GOT3 (cell line): ENCODE measurements at regions not wholly inside any gene's neighbourhood (a gene's known extent, or its start where the extent isn't known, plus 50 kb on each side); places are given as distances from the start of the nearest gene placed in this dataset.
"Not testable (repeated sequence)": the region's sequence is repeated elsewhere in the genome, so short reads cannot be mapped to it uniquely, and the experiment has no call there.

Source experiments
- DNase-seq: peaks from one replicate; lab custom pipeline; 2025; ENCODE audit warnings: mixed read lengths; lab: John Stamatoyannopoulos, UW

DNA sequence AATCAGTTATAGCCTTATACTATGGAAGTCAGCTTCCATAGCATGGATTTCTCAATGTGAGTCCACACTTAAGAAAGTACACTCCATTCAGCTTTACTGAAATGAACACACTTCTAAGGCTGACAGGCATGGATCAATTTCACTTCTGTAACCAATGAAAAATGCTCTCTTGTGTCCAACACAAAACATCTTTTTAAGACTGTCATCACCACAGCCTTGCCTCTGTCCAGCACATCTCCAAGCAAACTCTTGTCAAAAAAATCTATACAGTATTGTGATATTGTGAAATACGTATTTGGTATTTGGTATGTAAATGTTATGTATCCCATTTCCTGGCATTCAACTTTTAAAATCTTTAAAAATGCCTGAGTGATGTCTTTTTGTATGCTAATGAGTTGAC, 208.7 kb downstream of the RAP2B start:
- no peak for DNase-seq

DNA sequence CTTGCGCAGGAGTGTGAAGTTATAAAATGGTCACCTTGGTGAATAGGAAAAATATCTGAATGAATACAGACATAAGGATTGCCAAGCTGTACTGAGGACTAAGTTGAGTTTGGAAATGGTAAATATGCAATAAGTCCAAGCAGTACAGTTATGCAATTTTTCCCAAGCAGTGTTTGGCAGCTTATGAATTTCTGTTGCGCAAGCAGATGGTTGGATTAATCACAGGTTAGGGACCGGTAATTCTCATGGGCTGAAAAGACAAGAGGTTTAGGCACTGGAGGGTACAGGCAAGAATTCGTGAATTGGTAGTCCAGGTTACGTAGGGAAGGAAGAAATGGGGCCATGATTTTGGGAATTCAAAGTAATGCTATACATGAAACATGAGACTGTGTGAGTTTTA, 210.3 kb downstream of the RAP2B start:
- no peak for DNase-seq

DNA sequence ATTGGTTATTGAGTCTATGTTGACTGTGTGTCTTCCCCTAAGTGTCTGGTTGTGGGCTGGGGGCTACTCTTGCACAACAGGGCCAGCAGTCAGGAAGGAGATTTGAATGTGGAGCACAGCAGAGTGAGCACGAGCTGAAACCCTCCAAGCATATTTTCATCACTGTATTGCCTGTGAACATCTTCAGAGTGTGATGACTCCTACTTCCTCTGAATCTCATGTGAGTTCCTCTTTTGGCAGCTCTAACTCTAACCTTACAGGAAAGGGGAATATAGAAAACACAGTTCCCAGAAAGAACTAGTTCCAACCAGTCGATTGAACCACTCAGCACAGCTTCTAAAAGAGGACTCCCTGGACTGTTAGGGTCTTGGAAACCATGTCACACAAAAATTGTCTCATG, 211.6 kb downstream of the RAP2B start:
- DNase-seq: no peak

DNA sequence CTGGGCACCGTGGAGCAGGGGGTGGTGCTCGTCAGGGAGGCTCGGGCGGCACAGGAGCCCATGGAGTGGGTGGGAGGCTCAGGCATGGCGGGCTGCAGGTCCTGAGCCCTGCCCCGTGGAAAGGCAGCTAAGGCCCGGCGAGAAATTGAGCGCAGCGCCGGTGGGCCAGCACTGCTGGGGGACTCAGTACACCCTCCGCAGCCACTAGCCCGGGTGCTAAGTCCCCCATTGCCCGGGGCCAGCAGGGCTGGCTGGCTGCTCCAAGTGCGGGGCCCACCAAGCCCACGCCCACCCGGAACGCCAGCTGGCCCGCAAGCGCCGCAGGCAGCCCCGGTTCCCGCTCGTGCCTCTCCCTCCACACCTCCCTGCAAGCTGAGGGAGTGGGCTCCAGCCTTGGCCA, 216.3 kb downstream of the RAP2B start:
- not testable (repeated sequence) for DNase-seq

DNA sequence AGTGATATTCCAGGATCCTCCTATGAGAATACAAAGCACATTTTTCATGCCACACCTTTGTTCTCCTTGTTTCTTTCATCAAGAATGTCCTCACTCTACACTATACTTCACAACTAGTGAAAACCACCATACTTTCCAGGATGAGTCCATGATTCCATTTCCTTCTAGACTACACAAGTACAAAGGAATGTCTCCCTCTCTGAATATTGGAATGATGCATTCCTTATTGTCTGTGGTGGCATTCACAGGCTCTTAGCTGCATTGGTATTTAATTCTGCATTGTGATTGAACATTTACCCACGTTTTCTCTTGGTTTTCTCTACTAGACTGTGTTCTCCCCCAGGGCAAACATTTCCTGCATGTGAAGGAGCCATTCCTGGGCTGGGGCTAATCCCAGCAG, 217.5 kb downstream of the RAP2B start:
- no peak for DNase-seq

DNA sequence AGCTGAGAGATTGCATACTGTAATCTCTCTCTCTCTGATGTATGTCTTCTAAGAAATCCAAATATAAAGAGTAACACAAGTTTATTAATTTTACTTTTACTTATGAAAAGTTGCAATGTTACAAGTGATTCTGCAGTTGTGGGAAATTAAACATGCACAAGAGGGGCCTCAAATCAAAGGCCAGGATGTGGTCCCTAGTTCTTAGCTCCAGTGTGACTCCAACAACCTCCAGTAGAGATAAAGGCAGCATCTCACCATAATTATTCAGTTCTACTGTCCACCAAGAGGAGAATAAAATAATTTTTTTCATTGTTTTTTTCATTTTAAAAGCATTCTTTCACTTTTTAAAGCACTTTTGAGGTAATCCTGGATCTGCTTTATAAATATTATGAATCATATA, 223.3 kb downstream of the RAP2B start:
- no peak for DNase-seq

DNA sequence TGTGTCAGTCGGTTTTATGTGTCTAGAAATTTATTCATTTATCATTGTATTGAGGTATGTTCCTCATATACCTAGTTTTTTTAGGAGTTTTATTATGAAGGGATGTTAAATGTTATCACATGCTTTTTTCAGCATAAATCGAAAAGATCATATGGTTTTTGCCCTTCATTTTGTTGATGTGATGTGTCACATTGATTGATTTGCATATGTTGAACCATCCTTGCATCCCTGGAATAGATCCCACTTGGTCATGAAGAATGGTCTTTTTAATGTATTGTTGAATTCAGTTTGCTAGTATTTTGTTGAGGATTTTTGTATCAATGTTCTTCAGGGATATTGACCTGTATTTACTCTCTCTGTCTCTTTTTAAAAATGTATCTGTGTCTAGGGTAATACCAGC, 230.3 kb downstream of the RAP2B start:
- DNase-seq: no peak

DNA sequence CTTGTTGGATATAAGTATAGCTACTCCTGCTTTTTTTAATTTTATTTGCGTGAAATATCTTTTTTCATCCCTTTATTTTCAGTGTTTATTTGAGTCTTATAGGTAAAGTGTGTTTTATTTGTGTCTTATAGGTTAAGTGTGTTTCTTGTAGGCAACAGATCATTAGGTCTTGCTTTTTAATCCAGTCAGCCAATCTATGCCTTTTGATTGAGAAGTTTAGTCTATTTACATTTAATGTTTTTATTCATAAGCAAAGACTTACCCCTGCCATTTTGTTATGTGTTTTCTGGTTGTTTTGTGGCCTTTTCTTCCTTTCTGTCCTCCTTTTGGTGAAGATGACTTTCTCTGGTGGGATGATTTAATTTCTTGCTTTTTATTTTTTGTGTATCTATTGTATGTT, 232.0 kb downstream of the RAP2B start:
- no peak for DNase-seq

DNA sequence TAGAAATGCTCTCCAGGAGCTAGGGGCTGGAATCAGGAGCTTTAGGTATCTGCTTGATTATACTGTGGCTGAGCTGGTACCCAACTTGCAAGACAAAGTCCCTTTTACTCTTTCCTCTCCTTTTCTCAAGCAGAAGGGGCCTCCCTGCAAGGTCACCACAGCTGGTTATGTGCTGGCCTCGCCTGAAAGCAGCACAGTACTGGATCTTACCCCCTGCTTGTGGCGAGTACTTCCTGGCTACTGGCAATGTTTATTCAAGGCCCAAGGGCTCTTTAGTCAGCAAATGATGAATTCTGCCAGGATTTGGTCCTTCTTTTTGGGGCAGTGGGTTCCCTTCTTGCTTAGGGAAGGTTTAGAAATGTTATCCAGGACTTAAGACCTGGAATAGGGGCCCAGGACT, 234.6 kb downstream of the RAP2B start:
- DNase-seq: no peak

DNA sequence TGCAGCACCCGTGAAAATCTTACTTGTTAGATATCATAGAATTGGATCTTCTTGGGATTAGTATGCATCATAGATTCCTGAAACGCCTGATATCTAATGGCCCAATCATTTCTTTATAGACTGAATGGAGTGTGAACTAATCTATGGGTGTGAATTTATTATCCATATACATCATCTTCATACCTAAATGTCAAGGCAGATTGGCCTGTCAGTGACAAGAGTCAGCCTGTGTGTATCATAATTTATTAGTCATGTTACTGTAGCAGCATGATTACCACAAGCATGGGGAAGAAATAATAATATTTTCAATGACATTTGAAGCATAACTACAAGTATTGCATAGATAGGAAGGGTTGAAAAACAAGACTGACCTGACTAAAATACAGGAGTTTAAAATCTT, 235.8 kb downstream of the RAP2B start:
- DNase-seq: no peak

DNA sequence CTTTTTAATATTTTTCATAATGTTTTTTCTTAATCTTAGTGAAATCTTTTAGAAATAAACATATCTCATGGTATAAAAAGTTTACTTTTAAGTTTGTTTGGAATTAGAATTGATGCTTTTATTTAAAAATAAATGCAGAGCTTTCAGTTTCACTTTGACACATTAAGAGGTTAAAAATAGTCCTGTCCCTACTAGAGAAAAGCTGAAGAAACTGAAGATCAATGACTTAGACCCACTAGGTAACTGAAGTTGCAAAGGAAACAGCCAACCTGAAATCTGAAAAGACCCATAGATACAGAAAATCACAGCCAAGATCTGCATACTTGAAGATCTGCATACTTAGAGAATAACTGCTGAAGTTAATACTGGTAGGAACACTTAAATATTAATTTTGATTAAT, 237.6 kb downstream of the RAP2B start:
- no peak for DNase-seq

DNA sequence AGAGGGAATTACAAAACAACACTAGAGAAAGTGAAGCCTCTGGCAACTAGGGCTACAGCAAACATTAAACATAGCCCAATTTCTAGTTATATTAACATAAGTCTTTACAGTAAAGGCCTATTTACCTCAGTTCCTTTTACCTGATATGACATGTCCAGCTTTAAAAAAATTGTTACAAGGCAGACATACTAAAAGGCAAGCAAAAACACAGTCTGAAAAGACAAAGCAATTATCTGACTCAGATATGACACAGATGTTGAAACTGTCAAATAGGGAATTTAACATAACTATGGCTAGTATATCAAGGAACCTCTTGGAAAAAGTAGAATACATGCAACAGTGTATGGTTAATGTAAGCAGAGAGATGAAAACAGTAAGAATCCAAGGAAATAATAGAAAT, 238.6 kb downstream of the RAP2B start:
- DNase-seq: no peak

DNA sequence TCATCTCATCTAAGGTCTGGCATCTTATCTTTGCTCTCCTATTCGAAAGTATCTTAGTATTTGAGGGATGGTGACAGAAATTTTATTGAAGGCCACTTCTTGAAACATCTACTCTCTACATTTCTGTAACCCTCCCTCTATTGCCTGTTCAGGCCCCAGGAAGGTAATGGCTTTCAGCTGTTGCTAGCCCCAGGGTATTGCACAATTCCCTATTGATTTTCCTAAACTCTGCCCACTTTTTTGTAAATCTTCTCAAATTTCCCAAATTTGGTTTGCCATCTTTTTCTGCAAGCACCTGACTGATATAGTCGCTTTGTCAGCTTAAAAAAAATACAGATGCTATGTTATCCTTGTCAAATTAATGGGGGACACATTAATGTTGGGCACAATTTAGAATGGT, 242.1 kb downstream of the RAP2B start:
- DNase-seq: no peak

DNA sequence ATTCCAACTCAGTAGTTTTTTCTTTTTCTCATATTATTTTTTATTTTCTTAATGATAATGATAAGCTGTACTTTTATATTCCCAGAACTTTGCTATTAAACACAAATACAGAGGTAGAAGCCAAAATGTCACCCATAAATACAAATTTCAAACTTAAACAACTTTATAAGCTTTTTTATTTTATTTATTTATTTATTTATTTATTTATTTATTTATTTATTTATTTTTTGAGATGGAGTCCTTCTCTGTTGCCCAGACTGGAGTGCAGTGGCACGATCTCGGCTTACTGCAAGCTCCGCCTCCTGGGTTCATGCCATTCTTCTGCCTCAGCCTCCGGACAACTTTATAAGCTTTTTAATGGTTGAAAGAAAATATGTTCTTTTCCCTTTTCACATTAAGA, 243.3 kb downstream of the RAP2B start:
- not testable (repeated sequence) for DNase-seq

DNA sequence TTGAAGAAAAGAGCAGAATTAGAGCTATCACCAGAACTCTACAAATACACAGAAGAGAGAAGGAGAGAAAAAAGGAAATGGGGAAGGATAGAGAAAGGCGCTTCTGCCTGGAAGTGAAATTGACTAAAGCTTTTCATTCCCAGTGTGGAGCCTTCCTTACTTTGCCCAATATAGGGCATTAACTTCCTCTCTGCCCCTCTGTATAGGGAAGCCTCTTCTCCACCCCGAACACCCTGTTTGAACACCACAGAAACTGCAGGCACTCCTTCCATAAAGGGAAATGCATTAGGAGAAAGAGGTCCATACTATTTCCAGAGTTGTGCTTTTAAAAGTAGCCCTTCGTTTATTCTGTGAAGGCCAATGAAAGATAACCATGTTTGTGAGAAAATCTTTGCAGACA, 248.5 kb downstream of the RAP2B start:
- no peak for DNase-seq

DNA sequence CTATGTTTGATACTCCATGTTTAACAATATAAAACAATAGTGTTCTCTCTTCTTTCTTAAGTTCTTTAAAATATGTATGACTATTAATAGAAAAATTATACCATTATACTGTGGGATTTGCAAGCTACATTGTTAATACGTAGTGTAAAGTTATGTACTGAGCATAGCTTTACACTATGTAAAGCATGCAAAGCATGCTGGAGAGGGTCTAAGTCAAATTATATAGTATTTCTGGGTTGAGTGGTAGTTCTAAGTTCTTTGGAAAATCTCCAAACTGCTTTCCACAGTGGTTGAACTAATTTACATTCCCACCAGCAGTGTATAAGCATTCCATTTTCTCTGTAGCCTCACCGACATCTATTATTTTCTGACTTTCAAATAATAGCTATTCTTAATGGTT, 253.0 kb downstream of the RAP2B start:
- DNase-seq: no peak

DNA sequence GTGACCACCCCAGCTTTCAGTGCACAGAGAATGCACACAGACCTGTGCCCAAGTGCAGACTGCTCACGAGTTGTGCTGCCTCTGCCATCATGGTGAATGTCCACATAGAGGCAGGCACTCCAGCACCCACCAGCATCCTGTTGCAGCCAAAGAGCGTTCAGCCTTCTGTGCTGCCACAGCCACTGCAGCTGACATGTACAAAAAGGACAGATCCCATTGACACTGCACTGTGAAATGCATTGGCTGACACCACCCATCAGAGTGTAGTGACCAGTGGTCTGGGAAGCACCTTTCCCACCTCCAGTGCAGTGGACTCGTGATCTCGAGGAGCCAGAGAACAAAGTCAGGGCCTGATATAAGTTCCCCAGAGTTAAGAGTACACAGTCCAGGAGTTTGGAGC, 260.3 kb downstream of the RAP2B start:
- no peak for DNase-seq

DNA sequence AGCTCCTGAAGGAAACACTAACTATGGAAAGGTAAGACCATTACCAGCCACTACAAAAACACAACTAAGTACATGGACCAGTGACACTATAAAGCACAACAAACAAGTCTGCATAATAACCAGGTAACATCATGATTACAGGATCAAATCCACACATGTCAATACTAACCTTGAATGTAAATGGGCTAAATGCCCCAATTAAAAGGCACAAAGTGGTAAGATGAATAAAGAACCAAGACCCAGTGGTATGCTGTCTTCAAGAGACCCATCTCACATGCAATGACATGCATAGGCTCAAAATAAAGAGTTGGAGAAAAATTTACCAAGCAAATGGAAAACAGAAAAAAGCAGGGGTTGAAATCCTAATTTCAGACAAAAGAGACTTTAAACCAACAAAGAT, 261.8 kb downstream of the RAP2B start:
- not testable (repeated sequence) for DNase-seq

DNA sequence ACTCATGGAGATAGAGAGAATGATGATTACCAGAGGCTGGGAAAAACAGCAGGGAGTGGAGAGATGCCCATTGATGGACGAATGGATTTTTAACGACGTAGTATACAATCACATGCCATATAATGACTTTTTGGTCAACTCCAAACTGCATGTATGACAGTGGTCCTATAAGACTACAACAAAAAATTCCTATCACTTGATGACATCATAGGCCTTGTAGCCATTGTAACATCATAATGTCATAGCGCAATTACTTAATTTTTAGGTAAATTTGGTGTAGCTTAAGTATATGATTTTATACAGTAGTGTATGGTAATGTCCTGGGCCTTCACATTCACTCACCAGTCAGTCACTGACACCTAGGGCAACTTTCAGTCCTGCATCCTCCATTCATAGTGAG, 264.3 kb downstream of the RAP2B start:
- no peak for DNase-seq

DNA sequence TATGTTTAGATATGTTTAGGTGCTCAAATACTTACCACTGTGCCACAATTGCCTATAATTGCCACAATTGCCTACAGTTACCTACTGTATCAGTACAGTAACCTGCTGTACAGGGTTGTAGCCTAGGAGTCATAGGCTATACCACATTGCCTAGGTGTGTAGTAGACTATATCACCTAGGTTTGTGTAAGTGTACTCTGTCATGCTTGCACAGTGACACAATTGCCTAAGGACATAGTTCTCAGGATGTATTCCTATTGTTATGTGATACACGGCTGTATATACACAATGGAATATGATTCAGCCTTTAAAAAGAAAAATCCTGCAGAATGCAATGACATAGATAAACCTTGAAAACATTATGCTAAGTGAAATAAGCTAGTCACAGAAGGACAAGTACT, 264.8 kb downstream of the RAP2B start:
- DNase-seq: no peak

DNA sequence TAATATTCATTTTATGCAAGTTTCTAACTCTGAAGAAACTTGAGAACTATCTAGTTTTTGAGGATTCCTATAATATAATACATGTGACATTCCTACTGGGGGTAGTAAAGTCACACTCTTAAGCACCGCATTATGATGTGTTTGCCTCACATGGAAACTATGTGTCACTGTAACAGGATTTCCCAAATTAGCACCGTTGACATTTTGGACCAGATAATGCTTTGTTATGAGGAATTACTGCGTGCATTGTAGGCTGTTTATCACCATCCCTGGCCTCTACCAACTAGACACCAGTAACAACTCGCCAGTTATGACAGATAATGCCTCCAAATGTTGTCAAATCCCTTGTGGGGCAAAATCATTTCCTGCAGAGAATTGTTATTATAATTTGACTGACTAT, 267.8 kb downstream of the RAP2B start:
- DNase-seq: no peak

DNA sequence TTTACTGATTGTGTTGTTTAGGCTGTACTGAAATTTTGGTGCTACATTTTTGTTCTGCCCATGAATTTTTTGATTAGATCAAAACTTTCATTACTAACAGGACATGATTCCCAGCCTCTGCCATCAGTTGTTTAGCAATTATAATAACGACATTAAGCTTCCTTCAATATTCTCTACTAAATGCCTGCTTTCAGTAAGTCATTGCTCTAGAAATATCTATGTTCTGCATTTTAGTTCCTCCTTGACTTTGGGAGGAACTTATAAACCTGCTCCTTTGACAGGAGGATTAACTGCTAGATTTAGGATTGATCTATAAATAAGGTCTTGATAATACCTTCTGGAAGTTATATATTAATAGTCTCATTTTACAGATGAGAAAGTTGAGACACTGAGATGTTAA, 269.1 kb downstream of the RAP2B start:
- no peak for DNase-seq

DNA sequence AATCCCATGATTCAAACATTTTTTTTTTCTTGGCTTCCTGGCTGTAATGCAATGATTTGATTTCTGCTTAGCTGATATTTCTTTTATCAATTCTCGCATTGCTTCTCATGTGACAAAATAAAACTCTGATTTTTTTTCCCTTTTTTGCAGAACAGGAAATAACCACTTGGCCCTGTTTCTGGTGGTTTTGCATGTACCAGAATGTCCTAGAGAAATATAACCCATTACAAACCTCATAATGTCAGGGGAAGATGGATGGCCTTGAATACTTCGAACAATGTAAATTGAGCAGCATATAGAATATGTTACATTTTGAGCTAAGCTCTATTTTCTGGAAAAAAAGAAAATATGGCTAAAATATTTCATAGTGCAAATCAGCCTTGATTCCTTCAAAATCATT, 275.6 kb downstream of the RAP2B start:
- DNase-seq: no peak

DNA sequence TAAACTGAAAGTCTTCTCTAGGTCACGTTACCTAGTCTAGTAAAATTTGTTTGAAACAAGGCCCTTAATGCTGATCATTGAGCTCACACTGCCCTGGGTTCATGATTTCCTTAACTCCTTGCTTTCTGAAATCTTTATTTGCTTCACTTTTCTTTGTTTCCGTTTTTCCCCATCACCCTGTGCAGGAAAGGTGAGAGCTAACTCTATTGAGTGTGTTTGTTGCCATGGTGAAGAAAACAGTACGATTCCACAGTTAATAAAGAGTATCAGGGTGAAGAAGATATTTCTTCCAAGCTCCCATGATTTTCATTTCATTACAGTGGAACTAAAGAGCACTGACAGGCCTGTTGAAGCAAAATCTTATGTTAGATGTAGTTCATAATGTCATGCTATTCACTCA, 276.2 kb downstream of the RAP2B start:
- no peak for DNase-seq

DNA sequence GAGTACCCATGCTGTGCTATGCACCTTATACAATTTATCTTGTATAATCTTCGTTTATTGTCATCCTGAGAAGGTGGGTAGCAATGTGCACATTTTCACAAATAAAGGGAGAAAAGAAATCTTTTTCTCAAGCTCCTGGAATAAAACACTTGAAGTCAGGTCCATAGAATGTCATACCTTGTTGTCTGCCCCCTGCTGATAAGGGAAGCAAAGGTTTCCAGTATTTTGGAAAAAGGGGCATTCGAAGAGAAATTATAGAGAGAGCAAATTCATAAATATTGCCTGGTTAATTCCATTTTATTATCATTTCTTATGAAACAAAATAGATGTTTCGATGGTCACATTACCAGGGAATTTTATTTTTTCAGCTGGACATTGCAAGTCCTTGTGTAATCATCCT, 277.8 kb downstream of the RAP2B start:
- no peak for DNase-seq
